HepG2 (cell line): ENCODE measurements at regions not wholly inside any gene's neighbourhood (a gene's known extent, or its start where the extent isn't known, plus 50 kb on each side); places are given as distances from the start of the nearest gene placed in this dataset.

Source experiments
- ATAC-seq: fragments of 200-7000 bp; cut with Tn5 transposase; 3 replicates; pipeline ENCODE4 v1.9.1; 2020; ENCODE audit warnings: mild to moderate bottlenecking, moderate library complexity
- BruUV-seq: library from RNA; stranded (reverse); fragments of 400-500 nt; replicated peaks from 2 replicates; lab custom pipeline; 2021; lab: Mats Ljungman, UMichigan
- CTCF ChIA-PET: fragments of 300-600 bp; formaldehyde crosslinking; extraction: SDS; loops from one replicate; lab custom pipeline; 2021; ENCODE audit warnings: low total read pairs, inconsistent platforms, low intra/inter-chr PET ratio; lab: Yijun Ruan, JAX
- POLR2A ChIA-PET: fragments of 350-600 bp; sonication (Branson Sonifier 250); formaldehyde crosslinking; loops from one replicate; lab custom pipeline; 2020; ENCODE audit warnings: antibody characterized with exemption, inconsistent platforms; lab: Yijun Ruan, JAX
- DNase-seq: peaks from one replicate; pipeline ENCODE4 v3.0.0-alpha.2; 2015; ENCODE audit warnings: low spot score
- FAIRE-seq: peaks from 3 replicates; lab custom pipeline; 2011; peaks lifted over from hg19 to GRCh38; lab: Jason Lieb, UNC
- H2AFZ ChIP-seq: one replicate; pipeline ENCODE4 v1.6.1; 2011; ENCODE audit warnings: low read length, inconsistent platforms
- H3K27ac ChIP-seq: fragments of 300-600 bp; 3 replicates; pipeline ENCODE4 v1.8.0; 2011; ENCODE audit warnings: mixed run types, mild to moderate bottlenecking, mixed read lengths, low read length, inconsistent platforms; ENCODE audit not compliant: insufficient read depth; ENCODE audit errors: extremely low read length
- H3K27me3 ChIP-seq, 2 experiments: fragments of 200-600 bp in 1 of 2; 2 replicates in 1 of 2; 3 replicates in 1 of 2; pipeline versions ENCODE4 v1.6.0 to v1.8.0; 2011; ENCODE audit warnings: low read length in 2 of 2, mild to moderate bottlenecking in 2 of 2, moderate library complexity in 2 of 2, inconsistent platforms in 1 of 2; ENCODE audit not compliant: insufficient read depth in 2 of 2, control insufficient read depth in 1 of 2
- H3K36me3 ChIP-seq, 2 experiments: fragments of 200-600 bp in 1 of 2; replicated peaks in 1 of 2; 2 replicates in 1 of 2; 3 replicates in 1 of 2; pipeline versions ENCODE4 v1.5.1 to v1.8.0; 2011; ENCODE audit warnings: low read length in 2 of 2, inconsistent platforms in 1 of 2; ENCODE audit not compliant: insufficient read depth in 2 of 2, control insufficient read depth in 1 of 2
- H3K4me1 ChIP-seq: 2 replicates; pipeline ENCODE4 v1.5.1; 2012; ENCODE audit warnings: low read length, inconsistent platforms; ENCODE audit not compliant: insufficient read depth
- H3K4me2 ChIP-seq: 2 replicates; pipeline ENCODE4 v1.6.0; 2011; ENCODE audit warnings: low read depth, low read length, inconsistent platforms
- H3K4me3 ChIP-seq, 3 experiments: fragments of 200-600 bp in 1 of 3; sonication (generic), shearing (Covaris generic) in 1 of 3; replicated peaks in 1 of 3; 2 replicates each; pipeline ENCODE4 v1.5.1; 2011 to 2016; ENCODE audit warnings: low read length in 3 of 3, inconsistent platforms in 2 of 3, low read depth in 2 of 3, mild to moderate bottlenecking in 2 of 3, control low read depth in 1 of 3, mixed read lengths in 1 of 3; ENCODE audit not compliant: insufficient read depth in 1 of 3
- H3K79me2 ChIP-seq: one replicate; pipeline ENCODE4 v1.6.1; 2011; ENCODE audit warnings: low read length, inconsistent platforms; ENCODE audit not compliant: insufficient read depth
- H3K9ac ChIP-seq: 2 replicates; pipeline ENCODE4 v1.6.0; 2011; ENCODE audit warnings: mild to moderate bottlenecking, low read depth, low read length, inconsistent platforms; ENCODE audit not compliant: insufficient read depth
- H3K9me3 ChIP-seq: 2 replicates; pipeline ENCODE4 v1.5.1; 2012; ENCODE audit warnings: mild to moderate bottlenecking, low read length
- H4K20me1 ChIP-seq: 2 replicates; pipeline ENCODE4 v1.6.0; 2011; ENCODE audit warnings: inconsistent platforms, mild to moderate bottlenecking, low read length, moderate library complexity; ENCODE audit not compliant: insufficient read depth
- BHLHE40 ChIP-seq: IDR thresholded peaks from 2 replicates; pipeline ENCODE4 v1.6.1; 2011; ENCODE audit warnings: low read length, improper control_type of control experiment
- FOXM1 ChIP-seq: sonication (generic); formaldehyde crosslinking; IDR thresholded peaks from 2 replicates; pipeline ENCODE4 v1.5.0; 2020; ENCODE audit warnings: missing genetic modification reagents
- FOXP4 ChIP-seq: sonication (generic); formaldehyde crosslinking; IDR thresholded peaks from 2 replicates; pipeline ENCODE4 v1.4.0; 2020; ENCODE audit warnings: missing genetic modification reagents
- MBNL3 ChIP-seq: fragments of 250-450 bp; sonication (Bioruptor Pico); conservative IDR thresholded peaks from 2 replicates; pipeline ENCODE4 v1.8.0; 2022; ENCODE audit warnings: mild to moderate bottlenecking, inconsistent platforms
- MTA1 ChIP-seq: sonication (generic); formaldehyde crosslinking; IDR thresholded peaks from 2 replicates; pipeline ENCODE4 v1.4.0; 2020; ENCODE audit warnings: missing genetic modification reagents, mild to moderate bottlenecking, borderline replicate concordance
- STAT5B ChIP-seq: sonication (generic); formaldehyde crosslinking; IDR thresholded peaks from 2 replicates; pipeline ENCODE4 v1.4.0; 2020; ENCODE audit warnings: missing genetic modification reagents
- ZNF142 ChIP-seq: sonication (generic); formaldehyde crosslinking; IDR thresholded peaks from 2 replicates; pipeline ENCODE4 v1.4.0; 2020; ENCODE audit warnings: missing genetic modification reagents
- ZNF441 ChIP-seq: sonication (generic); formaldehyde crosslinking; IDR thresholded peaks from 2 replicates; pipeline ENCODE4 v1.7.0; 2021; ENCODE audit warnings: missing genetic modification reagents, borderline replicate concordance
- ZNF570 ChIP-seq: sonication (generic); formaldehyde crosslinking; IDR thresholded peaks from 2 replicates; pipeline ENCODE4 v1.4.0; 2020; ENCODE audit warnings: mild to moderate bottlenecking, missing genetic modification reagents, borderline replicate concordance
- ZNF629 ChIP-seq: sonication (generic); formaldehyde crosslinking; conservative IDR thresholded peaks from 2 replicates; pipeline ENCODE4 v1.5.0; 2020; ENCODE audit warnings: missing genetic modification reagents
- WGBS: methylation state at CpG from one replicate; pipeline ENCODE4 v1.1.6; 2017; ENCODE audit warnings: low lambda C conversion rate; 5-methylcytosine and 5-hydroxymethylcytosine counted together
- in situ Hi-C: cut with HindIII; loops from 2 replicates; pipeline ENCODE4 v1.10.0; 2017; ENCODE audit warnings: low pct_unique_long_range_greater_than_20kb; ENCODE audit not compliant: extremely low pct_ligation_motif_present
- intact Hi-C: fragments of 100-400 bp; cut with micrococcal nuclease; formaldehyde crosslinking; loops from one replicate; pipeline ENCODE4 v1.10.0; 2022; ENCODE audit not compliant: unreplicated experiment
- TF ChIP-seq, protein P1 (sequence below): sonication (generic); formaldehyde crosslinking; IDR thresholded peaks from 2 replicates; pipeline ENCODE4; 2020; ENCODE audit warnings: missing genetic modification reagents, mild to moderate bottlenecking, borderline replicate concordance

- ChIA-PET CTCF (no interaction called here), POLR2A (no interaction called here)
- no peak for ATAC-seq
- H3K27ac ChIP-seq: no peak overlapping the region
- TF ChIP-seq MTA1 (CRISPR knock-in tag): no peak
- TF ChIP-seq FOXP4 (CRISPR knock-in tag): no peak
- TF ChIP-seq STAT5B (CRISPR knock-in tag): no peak
- TF ChIP-seq, protein P1, sequence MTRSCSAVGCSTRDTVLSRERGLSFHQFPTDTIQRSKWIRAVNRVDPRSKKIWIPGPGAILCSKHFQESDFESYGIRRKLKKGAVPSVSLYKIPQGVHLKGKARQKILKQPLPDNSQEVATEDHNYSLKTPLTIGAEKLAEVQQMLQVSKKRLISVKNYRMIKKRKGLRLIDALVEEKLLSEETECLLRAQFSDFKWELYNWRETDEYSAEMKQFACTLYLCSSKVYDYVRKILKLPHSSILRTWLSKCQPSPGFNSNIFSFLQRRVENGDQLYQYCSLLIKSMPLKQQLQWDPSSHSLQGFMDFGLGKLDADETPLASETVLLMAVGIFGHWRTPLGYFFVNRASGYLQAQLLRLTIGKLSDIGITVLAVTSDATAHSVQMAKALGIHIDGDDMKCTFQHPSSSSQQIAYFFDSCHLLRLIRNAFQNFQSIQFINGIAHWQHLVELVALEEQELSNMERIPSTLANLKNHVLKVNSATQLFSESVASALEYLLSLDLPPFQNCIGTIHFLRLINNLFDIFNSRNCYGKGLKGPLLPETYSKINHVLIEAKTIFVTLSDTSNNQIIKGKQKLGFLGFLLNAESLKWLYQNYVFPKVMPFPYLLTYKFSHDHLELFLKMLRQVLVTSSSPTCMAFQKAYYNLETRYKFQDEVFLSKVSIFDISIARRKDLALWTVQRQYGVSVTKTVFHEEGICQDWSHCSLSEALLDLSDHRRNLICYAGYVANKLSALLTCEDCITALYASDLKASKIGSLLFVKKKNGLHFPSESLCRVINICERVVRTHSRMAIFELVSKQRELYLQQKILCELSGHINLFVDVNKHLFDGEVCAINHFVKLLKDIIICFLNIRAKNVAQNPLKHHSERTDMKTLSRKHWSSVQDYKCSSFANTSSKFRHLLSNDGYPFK: no peak
- TF ChIP-seq FOXM1 (CRISPR knock-in tag): no peak
- TF ChIP-seq ZNF142: no peak
- TF ChIP-seq ZNF629 (CRISPR knock-in tag): no peak
- no peak for TF ChIP-seq BHLHE40
- TF ChIP-seq MBNL3 (CRISPR knock-in tag): no peak
- no peak for TF ChIP-seq ZNF441
- no peak for TF ChIP-seq ZNF570 (CRISPR knock-in tag)
- in situ Hi-C loops (no loop called here), intact Hi-C loops (no loop called here)
- no peak for DNase-seq
- H3K4me1 ChIP-seq: no peaks in the 10 kb centered on the region
- no peaks in the 10 kb centered on the region for H4K20me1 ChIP-seq
- no peak overlapping the region for H2AFZ ChIP-seq
- no peak overlapping the region for H3K4me2 ChIP-seq
- H3K9me3 ChIP-seq: no peaks in the 10 kb centered on the region
- H3K4me3 ChIP-seq: no peak overlapping the region
- H3K36me3 ChIP-seq: no peaks in the 10 kb centered on the region
- 20% methylated on average over 4 of the region's 24 CpGs for WGBS
- no peak overlapping the region for H3K9ac ChIP-seq
- BruUV-seq: no TSS peak
- no peak for FAIRE-seq
- peaks cover 19 to 47% of the 10 kb centered on the region in 2 experiments; a peak in 4 of 5 replicates for H3K27me3 ChIP-seq
- no peaks in the 10 kb centered on the region for H3K79me2 ChIP-seq
Measured at GRCh38 chr14:104424406-104425072, 155.0 kb upstream of the C14orf180 start.
